ENCODE measurements at regions not wholly inside any gene's neighbourhood (a gene's known extent, or its start where the extent isn't known, plus 50 kb on each side); places are given as distances from the start of the nearest gene placed in this dataset.

DNA sequence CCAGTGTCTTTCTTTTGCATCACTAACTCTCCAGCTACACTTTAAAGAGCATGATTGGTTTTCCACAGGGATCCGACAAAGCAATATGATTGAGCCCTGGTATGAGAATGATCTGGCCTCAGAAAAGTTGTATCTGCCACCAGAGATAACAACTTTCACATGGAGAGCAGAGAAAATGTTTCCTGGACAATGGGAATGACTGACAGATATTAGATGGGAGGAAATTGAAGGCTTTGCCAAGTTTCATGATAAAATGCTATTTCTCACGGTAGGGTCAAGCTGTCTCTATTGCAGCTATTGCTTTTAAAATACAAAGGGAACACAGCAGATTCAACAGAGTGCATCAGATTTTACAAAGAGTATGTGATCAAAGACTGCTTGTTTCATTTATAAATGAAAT is 56.4 kb upstream of the GLIS3 start:
- DNase-seq: no peak
- Mint-ChIP-seq H3K36me3 (no peaks in the 10 kb centered on the region), H3K27ac (no peak overlapping the region), H3K9me3 (peaks cover 0 to 5% (median 0%) of the 10 kb centered on the region in 7 donors), H3K27me3 (ENCODE audit: low read depth in 3 of 3) (peaks cover 0 to 4% (median 2%) of the 10 kb centered on the region in 3 donors), H3K4me3 (no peak overlapping the region), H3K4me1 (no peaks in the 10 kb centered on the region)
- no peak overlapping the region for H3K9ac ChIP-seq (ENCODE audit: insufficient read depth, low read length, poor library complexity, severe bottlenecking)
- no peaks in the 10 kb centered on the region for H3K79me2 ChIP-seq (ENCODE audit: insufficient read depth, low read length)
- TF ChIP-seq, protein P1, sequence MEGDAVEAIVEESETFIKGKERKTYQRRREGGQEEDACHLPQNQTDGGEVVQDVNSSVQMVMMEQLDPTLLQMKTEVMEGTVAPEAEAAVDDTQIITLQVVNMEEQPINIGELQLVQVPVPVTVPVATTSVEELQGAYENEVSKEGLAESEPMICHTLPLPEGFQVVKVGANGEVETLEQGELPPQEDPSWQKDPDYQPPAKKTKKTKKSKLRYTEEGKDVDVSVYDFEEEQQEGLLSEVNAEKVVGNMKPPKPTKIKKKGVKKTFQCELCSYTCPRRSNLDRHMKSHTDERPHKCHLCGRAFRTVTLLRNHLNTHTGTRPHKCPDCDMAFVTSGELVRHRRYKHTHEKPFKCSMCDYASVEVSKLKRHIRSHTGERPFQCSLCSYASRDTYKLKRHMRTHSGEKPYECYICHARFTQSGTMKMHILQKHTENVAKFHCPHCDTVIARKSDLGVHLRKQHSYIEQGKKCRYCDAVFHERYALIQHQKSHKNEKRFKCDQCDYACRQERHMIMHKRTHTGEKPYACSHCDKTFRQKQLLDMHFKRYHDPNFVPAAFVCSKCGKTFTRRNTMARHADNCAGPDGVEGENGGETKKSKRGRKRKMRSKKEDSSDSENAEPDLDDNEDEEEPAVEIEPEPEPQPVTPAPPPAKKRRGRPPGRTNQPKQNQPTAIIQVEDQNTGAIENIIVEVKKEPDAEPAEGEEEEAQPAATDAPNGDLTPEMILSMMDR (IDR thresholded peaks at IDR 0.05): no peak
- H3K4me2 ChIP-seq (replicated peaks; ENCODE audit: extremely low read depth, low read length, poor library complexity, severe bottlenecking): no peak overlapping the region
- 80% methylated on average over 1 of the region's 2 CpGs for WGBS (ENCODE audit: insufficient coverage)
- H3K27ac ChIP-seq (ENCODE audit: low read depth in 1 of 2, low read length in 2 of 2): no peak overlapping the region
- H2AFZ ChIP-seq (ENCODE audit: insufficient read depth, low read depth, low read length, poor library complexity, severe bottlenecking): no peak overlapping the region
- H4K20me1 ChIP-seq (ENCODE audit: insufficient read depth, low read length): no peaks in the 10 kb centered on the region
- H3K4me1 ChIP-seq (ENCODE audit: control insufficient read depth in 1 of 2, insufficient read depth in 2 of 2, low read length in 2 of 2): no peaks in the 10 kb centered on the region
- no peak overlapping the region for H3K4me3 ChIP-seq (replicated peaks in 1 of 3; ENCODE audit: low read depth in 2 of 3, low read length in 3 of 3)
- intact Hi-C loops (cut with micrococcal nuclease): no loop called here
- no peaks in the 10 kb centered on the region for H3K36me3 ChIP-seq (replicated peaks in 1 of 2; ENCODE audit: control insufficient read depth in 1 of 2, insufficient read depth in 2 of 2, low read length in 2 of 2)
- H3K9me3 ChIP-seq (replicated peaks in 1 of 2; ENCODE audit: control insufficient read depth in 1 of 2, insufficient read depth in 1 of 2, low read length in 2 of 2): no peaks in the 10 kb centered on the region
- peaks cover 0 to 5% of the 10 kb centered on the region in 2 donors for H3K27me3 ChIP-seq (ENCODE audit: control insufficient read depth in 2 of 2, insufficient read depth in 2 of 2, low read length in 2 of 2)

- intact Hi-C loops (cut with micrococcal nuclease): no loop called here
- Histone ChIP-seq H3K27ac (ENCODE audit: low read depth in 1 of 2, low read length in 2 of 2) (no peak overlapping the region), H3K9ac (ENCODE audit: insufficient read depth, low read length, poor library complexity, severe bottlenecking) (no peak overlapping the region), H3K27me3 (ENCODE audit: control insufficient read depth in 2 of 2, insufficient read depth in 2 of 2, low read length in 2 of 2) (peaks cover 0 to 2% of the 10 kb centered on the region in 2 donors), H3K79me2 (ENCODE audit: insufficient read depth, low read length) (no peaks in the 10 kb centered on the region), H4K20me1 (ENCODE audit: insufficient read depth, low read length) (no peaks in the 10 kb centered on the region), H3K36me3 (replicated peaks in 1 of 2; ENCODE audit: control insufficient read depth in 1 of 2, insufficient read depth in 2 of 2, low read length in 2 of 2) (no peaks in the 10 kb centered on the region), H2AFZ (ENCODE audit: insufficient read depth, low read depth, low read length, poor library complexity, severe bottlenecking) (no peak overlapping the region), H3K9me3 (replicated peaks in 1 of 2; ENCODE audit: control insufficient read depth in 1 of 2, insufficient read depth in 1 of 2, low read length in 2 of 2) (no peaks in the 10 kb centered on the region), H3K4me3 (replicated peaks in 1 of 3; ENCODE audit: low read depth in 2 of 3, low read length in 3 of 3) (no peak overlapping the region), H3K4me2 (replicated peaks; ENCODE audit: extremely low read depth, low read length, poor library complexity, severe bottlenecking) (no peak overlapping the region), H3K4me1 (ENCODE audit: control insufficient read depth in 1 of 2, insufficient read depth in 2 of 2, low read length in 2 of 2) (no peaks in the 10 kb centered on the region)
- Mint-ChIP-seq H3K9me3 (peaks cover 0 to 3% (median 0%) of the 10 kb centered on the region in 7 donors), H3K4me3 (no peak overlapping the region), H3K27me3 (ENCODE audit: low read depth in 3 of 3) (peaks cover 0 to 1% (median 0%) of the 10 kb centered on the region in 3 donors), H3K36me3 (no peaks in the 10 kb centered on the region), H3K27ac (no peak overlapping the region), H3K4me1 (no peaks in the 10 kb centered on the region)
- no peak for DNase-seq
- TF ChIP-seq, protein P1 (IDR thresholded peaks at IDR 0.05): no peak
- 100% methylated on average over 1 of the region's 3 CpGs for WGBS (ENCODE audit: insufficient coverage)
Measured at GRCh38 chr9:4353236-4353635, 53.4 kb upstream of the GLIS3 start.

Data from CD14-positive monocyte (primary cell).